LNCaP clone FGC (cell line): ENCODE measurements at regions not wholly inside any gene's neighbourhood (a gene's known extent, or its start where the extent isn't known, plus 50 kb on each side); places are given as distances from the start of the nearest gene placed in this dataset.
"Not testable (repeated sequence)": the region's sequence is repeated elsewhere in the genome, so short reads cannot be mapped to it uniquely, and the experiment has no call there.

Experiments
- DNase-seq: peaks from one replicate; pipeline ENCODE4 v3.0.0-alpha.2; 2011; ENCODE audit warnings: low read depth
- H3K4me3 ChIP-seq: 2 replicates; pipeline ENCODE4 v1.5.1; 2011; ENCODE audit warnings: mild to moderate bottlenecking, low read depth, low read length, control low read depth
- CTCF ChIP-seq: IDR thresholded peaks from 2 replicates; pipeline ENCODE4 v1.5.1; 2012; ENCODE audit warnings: mild to moderate bottlenecking; ENCODE audit not compliant: control insufficient read depth, insufficient read depth; ENCODE audit errors: extremely low read depth

GRCh38 chr3:72516361-72516760 lies 331.9 kb downstream of the SHQ1 start:
- no peak for DNase-seq
- H3K4me3 ChIP-seq: no peak overlapping the region
- no peak for TF ChIP-seq CTCF

GRCh38 chr3:72515941-72516340 lies 332.3 kb downstream of the SHQ1 start:
- no peak for TF ChIP-seq CTCF
- H3K4me3 ChIP-seq: no peak overlapping the region
- DNase-seq: no peak

- TF ChIP-seq CTCF: no peak
- H3K4me3 ChIP-seq: no peak overlapping the region
- DNase-seq: no peak
Observed at GRCh38 chr3:72515281-72515680, 333.0 kb downstream of the SHQ1 start.

GRCh38 chr3:72510247-72510646 lies 338.0 kb downstream of the SHQ1 start:
- TF ChIP-seq CTCF: no peak
- no peak for DNase-seq
- no peak overlapping the region for H3K4me3 ChIP-seq

- no peak overlapping the region for H3K4me3 ChIP-seq
- no peak for DNase-seq
- no peak for TF ChIP-seq CTCF
Observed at GRCh38 chr3:72505539-72506405, 342.5 kb downstream of the SHQ1 start.

- DNase-seq, H3K4me3 ChIP-seq: not testable (repeated sequence)
Observed at GRCh38 chr3:72497501-72497900, 350.7 kb downstream of the SHQ1 start.

GRCh38 chr3:72496051-72496670 lies 352.1 kb downstream of the SHQ1 start:
- no peak for DNase-seq
- TF ChIP-seq CTCF: no peak
- no peak overlapping the region for H3K4me3 ChIP-seq
